Transverse colon (tissue), 4 donors: ENCODE measurements at regions not wholly inside any gene's neighbourhood (a gene's known extent, or its start where the extent isn't known, plus 50 kb on each side); places are given as distances from the start of the nearest gene placed in this dataset.

Experiments used
- DNase-seq: peaks from one replicate; pipeline ENCODE4 v3.0.0-alpha.2; 2019
- H3K27ac ChIP-seq, 4 donors: fragments of 200-600 bp; sonication (generic); 2 replicates each; pipeline ENCODE4 v1.5.1; 2016 to 2018; ENCODE audit warnings: inconsistent platforms in 4 of 4
- H3K27me3 ChIP-seq: fragments of 200-600 bp; sonication (generic); 2 replicates; pipeline ENCODE4 v1.5.1; 2017; ENCODE audit warnings: inconsistent platforms
- H3K36me3 ChIP-seq, 4 donors: fragments of 200-600 bp; sonication (generic); 2 replicates each; pipeline ENCODE4 v1.5.1; 2017 to 2019; ENCODE audit warnings: inconsistent platforms in 4 of 4
- H3K4me1 ChIP-seq, 4 donors: fragments of 200-600 bp; sonication (generic); 2 replicates each; pipeline ENCODE4 v1.5.1; 2017 to 2020; ENCODE audit warnings: inconsistent platforms in 4 of 4
- H3K4me3 ChIP-seq, 4 donors: fragments of 200-600 bp; sonication (generic); 1 replicate in 1 of 4; 2 replicates in 3 of 4; pipeline versions ENCODE4 v1.5.1 to v1.6.1; 2017 to 2019; ENCODE audit warnings: inconsistent platforms in 4 of 4
- H3K9me3 ChIP-seq, 2 donors: fragments of 200-600 bp; sonication (generic); 2 replicates each; pipeline ENCODE4 v1.5.1; 2017 to 2019; ENCODE audit warnings: inconsistent platforms in 2 of 2
- CTCF ChIP-seq, 5 experiments: fragments of 200-600 bp in 3 of 5; fragments of 450-650 bp in 2 of 5; sonication (generic) in 3 of 5; IDR thresholded peaks; 1 replicate in 2 of 5; 2 replicates in 3 of 5; pipeline ENCODE4 v1.5.1; 2016 to 2017; ENCODE audit warnings: antibody characterized with exemption in 5 of 5, inconsistent platforms in 3 of 5, mild to moderate bottlenecking in 2 of 5, moderate library complexity in 1 of 5
- EP300 ChIP-seq: sonication (generic); formaldehyde crosslinking; IDR thresholded peaks from one replicate; pipeline ENCODE4 v1.6.1; 2017; ENCODE audit warnings: antibody characterized with exemption, low read depth
- POLR2A ChIP-seq: fragments of 450-650 bp; IDR thresholded peaks from one replicate; pipeline ENCODE4 v1.6.1; 2016; ENCODE audit warnings: antibody characterized with exemption, mild to moderate bottlenecking, moderate library complexity
- POLR2AphosphoS5 ChIP-seq, 3 donors: sonication (generic); formaldehyde crosslinking; IDR thresholded peaks; one replicate each; pipeline ENCODE4 v1.6.1; 2016; ENCODE audit warnings: antibody characterized with exemption in 3 of 3
- WGBS, 2 donors: methylation state at CpG; one replicate each; pipeline ENCODE4 v1.1.5; 2018; ENCODE audit warnings: low coverage in 1 of 2; 5-methylcytosine and 5-hydroxymethylcytosine counted together
- in situ Hi-C, 4 donors: fragments of 200-750 bp; cut with MboI; loops; one replicate each; pipeline versions ENCODE4 v1.15.0 to v1.15.1; 2017; ENCODE audit warnings: low sequenced_read_pairs in 3 of 4, low pct_ligation_motif_present in 1 of 4, low pct_unique_long_range_greater_than_20kb in 1 of 4
- intact Hi-C: fragments of 100-400 bp; cut with DNase I; formaldehyde crosslinking; loops from one replicate; pipeline ENCODE4 v1.15.1; 2023; ENCODE audit warnings: low total_unique reads

GRCh38 chr6:90939906-90940305, 353.0 kb upstream of the MAP3K7 start:
- 80% methylated on average over 1 of the region's 1 CpG for WGBS, 2 donors
- Histone ChIP-seq H3K36me3 (no peaks in the 10 kb centered on the region), H3K27me3 (no peaks in the 10 kb centered on the region), H3K4me1 (peaks cover 0 to 3% (median 0%) of the 10 kb centered on the region in 4 donors), H3K4me3 (no peak overlapping the region), H3K9me3 (no peaks in the 10 kb centered on the region), H3K27ac (no peak overlapping the region)
- TF ChIP-seq CTCF (IDR thresholded peaks at IDR 0.05) (no peak), EP300 (no peak), POLR2A (no peak), POLR2AphosphoS5 (IDR thresholded peaks at IDR 0.05) (no peak)
- in situ Hi-C loops, result no loop called here
- no peak for DNase-seq
- intact Hi-C loops, result no loop called here

- no peaks in the 10 kb centered on the region for H3K36me3 ChIP-seq
- H3K27ac ChIP-seq, result no peak overlapping the region
- no peak for TF ChIP-seq POLR2AphosphoS5 (IDR thresholded peaks at IDR 0.05)
- TF ChIP-seq EP300, result no peak
- TF ChIP-seq CTCF (IDR thresholded peaks at IDR 0.05), result no peak
- no peak for TF ChIP-seq POLR2A
- no peaks in the 10 kb centered on the region for H3K9me3 ChIP-seq
- H3K4me3 ChIP-seq, result no peak overlapping the region
- intact Hi-C loops, result no loop called here
- H3K4me1 ChIP-seq, result peaks cover 0 to 3% (median 0%) of the 10 kb centered on the region in 4 donors
- in situ Hi-C loops, result no loop called here
- DNase-seq, result no peak
- H3K27me3 ChIP-seq, result no peaks in the 10 kb centered on the region
Measured at GRCh38 chr6:90938122-90938521, 351.2 kb upstream of the MAP3K7 start.

GRCh38 chr6:90936286-90936685, 349.4 kb upstream of the MAP3K7 start:
- Histone ChIP-seq H3K9me3 (no peaks in the 10 kb centered on the region), H3K27ac (no peak overlapping the region), H3K36me3 (no peaks in the 10 kb centered on the region), H3K4me3 (no peak overlapping the region), H3K4me1 (peaks cover 0 to 3% (median 0%) of the 10 kb centered on the region in 4 donors), H3K27me3 (no peaks in the 10 kb centered on the region)
- in situ Hi-C loops, result no loop called here
- intact Hi-C loops, result no loop called here
- no peak for TF ChIP-seq POLR2A
- TF ChIP-seq EP300, result no peak
- TF ChIP-seq CTCF (IDR thresholded peaks at IDR 0.05), result no peak
- TF ChIP-seq POLR2AphosphoS5 (IDR thresholded peaks at IDR 0.05), result no peak
- DNase-seq, result no peak
- WGBS, 2 donors, result 88 to 92% methylated on average over 5 of the region's 5 CpGs

- in situ Hi-C loops, result no loop called here
- H3K9me3 ChIP-seq, result no peaks in the 10 kb centered on the region
- no peaks in the 10 kb centered on the region for H3K4me1 ChIP-seq
- H3K4me3 ChIP-seq, result no peak overlapping the region
- no peaks in the 10 kb centered on the region for H3K36me3 ChIP-seq
- H3K27ac ChIP-seq, result no peak overlapping the region
- TF ChIP-seq CTCF (IDR thresholded peaks at IDR 0.05) (no peak), POLR2A (no peak), EP300 (no peak), POLR2AphosphoS5 (IDR thresholded peaks at IDR 0.05) (no peak)
- H3K27me3 ChIP-seq, result no peaks in the 10 kb centered on the region
- intact Hi-C loops, result no loop called here
- no peak for DNase-seq
- WGBS, 2 donors, result 88% methylated on average over 7 of the region's 7 CpGs; no CpG with 5 or more reads in 1 of the 2 donors
Measured at GRCh38 chr6:90934966-90935365, 348.1 kb upstream of the MAP3K7 start.
